Kidney epithelial cell (primary cell): ENCODE measurements at regions not wholly inside any gene's neighbourhood (a gene's known extent, or its start where the extent isn't known, plus 50 kb on each side); places are given as distances from the start of the nearest gene placed in this dataset.

Experiments used
- DNase-seq: peaks from one replicate; pipeline ENCODE4 v3.0.0-alpha.2; 2010; ENCODE audit warnings: low read depth
- H3K27me3 ChIP-seq: 2 replicates; pipeline ENCODE4 v1.6.0; 2011; ENCODE audit warnings: low read length; ENCODE audit not compliant: control insufficient read depth, insufficient read depth
- H3K36me3 ChIP-seq: 2 replicates; pipeline ENCODE4 v1.5.1; 2011; ENCODE audit warnings: low read length; ENCODE audit not compliant: control insufficient read depth, insufficient read depth
- H3K4me3 ChIP-seq: 2 replicates; pipeline ENCODE4 v1.5.1; 2011; ENCODE audit warnings: low read depth, mild to moderate bottlenecking, control low read depth, low read length
- CTCF ChIP-seq: IDR thresholded peaks from 2 replicates; pipeline ENCODE4 v1.5.1; 2011; ENCODE audit warnings: mild to moderate bottlenecking, moderate library complexity, low read length, control low read depth, inconsistent platforms; ENCODE audit not compliant: insufficient read depth, poor library complexity, severe bottlenecking

DNA sequence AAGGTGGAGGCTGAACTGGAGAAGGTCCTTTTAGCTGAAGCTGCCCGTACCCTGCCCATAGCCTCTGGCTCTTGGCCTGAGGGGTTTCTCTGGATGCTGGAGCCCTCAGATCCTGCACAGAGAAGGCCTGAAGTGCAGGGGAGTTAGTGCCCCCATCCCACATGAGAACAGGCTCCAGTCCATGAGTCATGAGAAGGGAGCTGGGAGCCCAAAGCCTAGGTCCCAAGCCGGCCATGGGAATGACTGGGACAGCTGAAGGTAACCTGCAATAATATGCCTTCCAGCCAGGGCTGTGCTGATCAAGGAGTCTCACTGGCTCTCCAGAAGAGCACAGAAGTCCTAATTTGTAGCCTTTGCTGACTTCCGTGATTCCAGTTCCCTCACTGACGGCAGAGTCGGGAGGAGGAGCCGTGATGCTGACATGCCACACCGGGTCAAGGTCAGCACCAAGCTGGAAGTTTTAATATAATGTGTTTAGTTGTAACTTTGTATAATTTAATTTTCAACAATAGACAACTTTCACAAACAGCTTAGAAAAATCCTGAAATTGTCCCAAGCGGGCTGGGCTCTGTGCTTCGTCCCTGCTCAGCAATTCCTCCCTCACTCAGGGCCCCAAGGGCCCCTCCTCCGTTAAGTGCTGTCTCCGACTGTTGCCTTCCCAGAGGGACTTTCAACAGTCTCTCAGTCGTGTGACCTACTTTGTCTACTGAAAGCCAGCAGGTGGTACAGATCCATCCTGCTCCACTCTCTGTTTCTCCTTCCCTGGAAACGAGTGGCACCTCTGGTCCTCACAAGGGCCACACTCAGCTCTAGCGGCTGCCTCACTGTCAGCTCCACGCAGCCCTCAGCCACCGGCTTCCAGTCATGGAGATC is 387.8 kb downstream of the GADD45G start:
- DNase-seq = no peak
- TF ChIP-seq CTCF = no peak
- no peak overlapping the region for H3K4me3 ChIP-seq
- no peaks in the 10 kb centered on the region for H3K36me3 ChIP-seq
- peaks cover 7% of the 10 kb centered on the region for H3K27me3 ChIP-seq

GRCh38 chr9:89993678-89994630 is 389.1 kb downstream of the GADD45G start:
- no peak overlapping the region for H3K4me3 ChIP-seq
- peaks cover 7% of the 10 kb centered on the region for H3K27me3 ChIP-seq
- DNase-seq = no peak
- no peak for TF ChIP-seq CTCF
- H3K36me3 ChIP-seq = no peaks in the 10 kb centered on the region

DNA sequence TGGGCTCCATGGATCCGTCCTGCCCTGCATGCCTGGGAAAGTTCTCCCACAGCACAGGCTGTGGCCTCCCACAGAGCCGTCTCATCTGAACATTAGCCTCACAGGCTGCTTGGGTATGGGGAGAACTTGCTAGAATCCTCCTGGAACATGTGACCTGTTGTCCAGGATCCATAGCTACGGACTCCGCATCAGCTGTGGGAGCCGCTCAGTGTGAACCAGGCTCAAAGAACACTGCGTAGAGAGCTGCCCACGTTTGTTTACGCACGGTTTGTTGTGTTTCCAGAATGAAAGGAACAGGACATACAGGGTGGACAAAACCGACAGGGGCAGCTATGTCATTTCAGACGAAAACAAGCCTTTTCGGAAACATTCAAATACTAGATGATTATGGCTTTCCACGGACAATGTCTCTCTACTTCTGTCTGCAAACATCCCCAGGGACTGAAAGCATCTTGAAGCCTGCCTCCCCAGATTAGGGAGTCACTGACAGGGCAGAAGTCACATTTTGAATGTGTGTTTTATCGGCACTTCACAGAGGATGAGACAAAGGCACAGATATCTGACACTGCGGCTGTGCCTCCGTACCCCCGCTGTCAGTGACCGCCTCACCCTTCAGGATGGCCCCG is 390.3 kb downstream of the GADD45G start:
- DNase-seq = no peak
- no peak for TF ChIP-seq CTCF
- peaks cover 7% of the 10 kb centered on the region for H3K27me3 ChIP-seq
- H3K36me3 ChIP-seq = no peaks in the 10 kb centered on the region
- H3K4me3 ChIP-seq = no peak overlapping the region

DNA sequence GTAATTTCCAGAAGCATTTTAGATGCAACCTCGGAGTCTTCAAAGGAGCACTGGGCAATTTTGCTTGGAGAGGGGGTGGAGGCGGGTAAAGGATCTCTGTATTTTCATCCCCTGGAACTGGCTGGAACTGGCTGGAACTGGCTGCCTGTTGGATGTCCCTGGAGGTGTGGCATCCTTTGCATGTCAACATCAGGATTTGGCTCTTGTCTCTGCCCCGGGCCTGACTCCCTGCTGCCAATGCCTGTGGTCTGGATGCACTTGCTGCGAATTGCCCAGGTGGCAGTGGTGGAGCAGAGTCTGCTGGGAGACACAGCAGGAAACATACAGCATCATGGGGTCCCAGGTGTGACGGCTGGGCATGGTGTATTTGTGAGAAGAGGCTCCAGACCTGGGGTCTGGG is 391.3 kb downstream of the GADD45G start:
- DNase-seq = no peak
- Histone ChIP-seq H3K4me3 (no peak overlapping the region), H3K36me3 (no peaks in the 10 kb centered on the region), H3K27me3 (peaks cover 7% of the 10 kb centered on the region)
- TF ChIP-seq CTCF = no peak

- no peaks in the 10 kb centered on the region for H3K36me3 ChIP-seq
- H3K4me3 ChIP-seq = no peak overlapping the region
- no peak for DNase-seq
- H3K27me3 ChIP-seq = peaks cover 7% of the 10 kb centered on the region
- no peak for TF ChIP-seq CTCF
Measured at GRCh38 chr9:89996773-89997172, 392.0 kb downstream of the GADD45G start.
